ENCODE measurements at regions not wholly inside any gene's neighbourhood (a gene's known extent, or its start where the extent isn't known, plus 50 kb on each side); places are given as distances from the start of the nearest gene placed in this dataset.

- TF ChIP-seq, protein P1, sequence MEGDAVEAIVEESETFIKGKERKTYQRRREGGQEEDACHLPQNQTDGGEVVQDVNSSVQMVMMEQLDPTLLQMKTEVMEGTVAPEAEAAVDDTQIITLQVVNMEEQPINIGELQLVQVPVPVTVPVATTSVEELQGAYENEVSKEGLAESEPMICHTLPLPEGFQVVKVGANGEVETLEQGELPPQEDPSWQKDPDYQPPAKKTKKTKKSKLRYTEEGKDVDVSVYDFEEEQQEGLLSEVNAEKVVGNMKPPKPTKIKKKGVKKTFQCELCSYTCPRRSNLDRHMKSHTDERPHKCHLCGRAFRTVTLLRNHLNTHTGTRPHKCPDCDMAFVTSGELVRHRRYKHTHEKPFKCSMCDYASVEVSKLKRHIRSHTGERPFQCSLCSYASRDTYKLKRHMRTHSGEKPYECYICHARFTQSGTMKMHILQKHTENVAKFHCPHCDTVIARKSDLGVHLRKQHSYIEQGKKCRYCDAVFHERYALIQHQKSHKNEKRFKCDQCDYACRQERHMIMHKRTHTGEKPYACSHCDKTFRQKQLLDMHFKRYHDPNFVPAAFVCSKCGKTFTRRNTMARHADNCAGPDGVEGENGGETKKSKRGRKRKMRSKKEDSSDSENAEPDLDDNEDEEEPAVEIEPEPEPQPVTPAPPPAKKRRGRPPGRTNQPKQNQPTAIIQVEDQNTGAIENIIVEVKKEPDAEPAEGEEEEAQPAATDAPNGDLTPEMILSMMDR (IDR thresholded peaks at IDR 0.05) = no peak
- TF ChIP-seq EP300 (IDR thresholded peaks at IDR 0.05) (no peak), POLR2A (IDR thresholded peaks at IDR 0.05) (no peak), POLR2AphosphoS5 (IDR thresholded peaks at IDR 0.05) (no peak)
- H3K9me3 ChIP-seq = no peaks in the 10 kb centered on the region
- no peaks in the 10 kb centered on the region for H3K36me3 ChIP-seq
- H3K4me3 ChIP-seq = no peak overlapping the region
- peaks cover 0 to 7% (median 2%) of the 10 kb centered on the region in 4 donors for H3K4me1 ChIP-seq
- no peaks in the 10 kb centered on the region for H3K27me3 ChIP-seq
- H3K27ac ChIP-seq = no peak overlapping the region
- no peak for DNase-seq
- no peak for ATAC-seq (ENCODE audit: low FRiP score in 2 of 2)
- WGBS, 2 donors = 83 to 92% methylated on average over 8 of the region's 8 CpGs
These were observed 344.9 kb upstream of the TNRC6C start for GRCh38 chr17:77613627-77614026.

DNA sequence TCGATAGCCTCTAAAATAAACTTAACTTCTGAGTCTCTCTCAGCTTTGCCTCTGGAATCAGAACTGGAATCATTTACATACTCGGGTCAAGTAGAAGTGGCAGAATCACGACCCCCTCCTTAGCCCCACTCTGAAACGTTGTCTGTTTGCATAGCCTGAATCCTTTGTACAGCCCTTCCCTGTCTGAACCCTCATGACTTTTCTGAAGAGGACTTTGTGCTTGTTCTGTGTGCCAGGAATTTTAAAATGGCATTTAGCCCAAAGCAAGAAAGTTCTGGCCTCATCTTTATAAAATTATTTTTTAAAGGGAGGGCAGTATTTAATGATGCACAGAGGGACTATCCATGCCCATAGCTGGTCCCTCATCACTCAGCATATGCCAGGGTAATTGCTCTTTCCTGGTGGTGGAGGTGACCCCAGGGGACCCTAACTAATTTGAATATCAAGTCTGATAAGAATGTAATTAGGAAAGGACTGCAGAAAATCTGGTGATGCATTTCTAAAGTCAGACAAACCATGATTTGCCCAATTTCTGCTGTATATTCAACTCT is 342.7 kb upstream of the TNRC6C start:
- Histone ChIP-seq H3K4me3 (no peak overlapping the region), H3K9me3 (no peaks in the 10 kb centered on the region), H3K27ac (no peak overlapping the region), H3K36me3 (no peaks in the 10 kb centered on the region), H3K4me1 (peaks cover 0 to 7% (median 2%) of the 10 kb centered on the region in 4 donors), H3K27me3 (no peaks in the 10 kb centered on the region)
- no peak for ATAC-seq (ENCODE audit: low FRiP score in 2 of 2)
- DNase-seq = no peak
- WGBS, 2 donors = 45 to 47% methylated on average over 3 to 4 of the region's 4 CpGs
- TF ChIP-seq, protein P1 (IDR thresholded peaks at IDR 0.05) = no peak
- TF ChIP-seq POLR2AphosphoS5 (IDR thresholded peaks at IDR 0.05) (no peak), POLR2A (IDR thresholded peaks at IDR 0.05) (no peak), EP300 (IDR thresholded peaks at IDR 0.05) (no peak)

DNA sequence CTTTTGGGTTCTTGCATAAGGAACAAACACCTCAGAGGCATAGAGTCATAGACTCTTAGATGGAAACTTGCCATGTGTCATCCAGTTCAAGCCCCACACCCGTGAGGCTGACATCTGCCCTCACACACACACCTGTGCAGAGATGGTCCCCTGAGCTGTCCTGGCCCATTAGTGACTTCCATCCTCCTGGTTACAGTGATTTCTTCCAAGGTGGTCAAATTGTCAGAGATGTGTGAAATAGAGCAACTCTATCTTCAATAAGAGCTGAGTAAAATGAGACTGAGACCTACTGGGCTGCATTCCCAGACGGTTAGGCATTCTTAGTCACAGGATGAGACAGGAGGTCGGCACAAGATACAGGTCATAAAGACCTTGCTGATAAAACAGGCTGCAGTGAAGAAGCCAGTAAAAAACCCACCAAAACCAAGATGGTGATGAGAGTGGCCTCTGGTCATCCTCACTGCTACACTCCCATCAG is 342.2 kb upstream of the TNRC6C start:
- no peaks in the 10 kb centered on the region for H3K27me3 ChIP-seq
- no peak overlapping the region for H3K27ac ChIP-seq
- DNase-seq (no peak), ATAC-seq (ENCODE audit: low FRiP score in 2 of 2) (no peak)
- 41 to 58% methylated on average over 3 of the region's 3 CpGs for WGBS, 2 donors
- no peak overlapping the region for H3K4me3 ChIP-seq
- H3K9me3 ChIP-seq = no peaks in the 10 kb centered on the region
- peaks cover 0 to 7% (median 2%) of the 10 kb centered on the region in 4 donors for H3K4me1 ChIP-seq
- no peaks in the 10 kb centered on the region for H3K36me3 ChIP-seq
- TF ChIP-seq POLR2A (IDR thresholded peaks at IDR 0.05) (no peak), EP300 (IDR thresholded peaks at IDR 0.05) (no peak), POLR2AphosphoS5 (IDR thresholded peaks at IDR 0.05) (no peak)
- TF ChIP-seq, protein P1 (IDR thresholded peaks at IDR 0.05) = no peak

DNA sequence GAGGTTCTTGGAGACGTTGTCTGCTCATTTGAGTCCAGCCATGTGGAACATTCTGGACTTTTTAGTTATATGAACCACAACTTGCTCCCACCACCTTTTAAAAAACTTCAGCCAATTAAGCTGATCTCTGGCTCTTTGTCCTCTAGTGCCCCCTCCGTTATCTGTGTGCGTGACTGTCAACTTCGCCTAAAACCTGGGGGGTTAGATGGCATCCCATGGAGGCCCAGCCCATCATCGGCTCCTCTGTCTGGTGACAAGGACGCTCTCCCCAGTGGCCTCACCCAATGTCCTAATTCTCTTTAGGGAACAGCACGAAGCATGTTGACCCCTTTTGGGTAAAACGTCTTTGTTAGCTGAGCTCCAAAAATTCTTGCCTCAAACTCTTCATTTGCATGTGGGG is 341.0 kb upstream of the TNRC6C start:
- no peak for TF ChIP-seq POLR2AphosphoS5 (IDR thresholded peaks at IDR 0.05)
- no peak for TF ChIP-seq POLR2A (IDR thresholded peaks at IDR 0.05)
- TF ChIP-seq, protein P1 (IDR thresholded peaks at IDR 0.05) = no peak
- TF ChIP-seq EP300 (IDR thresholded peaks at IDR 0.05) = no peak
- 84 to 97% methylated on average over 8 of the region's 8 CpGs for WGBS, 2 donors
- DNase-seq = no peak

DNA sequence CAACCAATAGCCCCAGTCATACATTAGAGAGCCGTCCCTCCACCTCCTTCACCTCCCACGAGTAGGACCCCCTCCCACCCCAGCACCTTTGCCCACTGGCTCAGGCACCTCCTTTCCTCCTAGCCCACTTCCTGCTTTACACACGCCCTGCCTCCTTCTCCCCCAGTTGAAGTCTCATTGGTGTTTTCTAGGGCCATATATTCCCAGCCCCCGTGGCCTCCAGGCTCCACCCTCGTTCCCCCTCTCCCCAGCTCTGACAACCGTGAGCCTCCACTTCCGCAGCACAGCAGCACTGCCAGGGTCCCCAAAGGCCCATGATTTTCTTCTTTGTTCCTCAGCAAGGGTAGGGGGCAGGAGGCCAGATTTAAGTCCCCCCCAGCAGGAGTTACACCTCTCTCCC is 340.3 kb upstream of the TNRC6C start:
- 67 to 71% methylated on average over 7 of the region's 7 CpGs for WGBS, 2 donors
- H3K4me1 ChIP-seq = peaks cover 0 to 7% (median 2%) of the 10 kb centered on the region in 4 donors
- no peaks in the 10 kb centered on the region for H3K27me3 ChIP-seq
- ATAC-seq (ENCODE audit: low FRiP score in 2 of 2) (no peak), DNase-seq (no peak)
- no peaks in the 10 kb centered on the region for H3K9me3 ChIP-seq
- TF ChIP-seq, protein P1 (IDR thresholded peaks at IDR 0.05) = no peak
- TF ChIP-seq POLR2AphosphoS5 (IDR thresholded peaks at IDR 0.05) = no peak
- TF ChIP-seq EP300 (IDR thresholded peaks at IDR 0.05) = no peak
- no peak for TF ChIP-seq POLR2A (IDR thresholded peaks at IDR 0.05)
- H3K27ac ChIP-seq = no peak overlapping the region
- no peak overlapping the region for H3K4me3 ChIP-seq
- no peaks in the 10 kb centered on the region for H3K36me3 ChIP-seq

More for the DNA sequence above, 341.0 kb upstream of the TNRC6C start:
- Histone ChIP-seq H3K27ac (no peak overlapping the region), H3K9me3 (no peaks in the 10 kb centered on the region), H3K4me1 (peaks cover 0 to 7% (median 2%) of the 10 kb centered on the region in 4 donors), H3K4me3 (no peak overlapping the region), H3K36me3 (no peaks in the 10 kb centered on the region), H3K27me3 (no peaks in the 10 kb centered on the region)
- ATAC-seq (ENCODE audit: low FRiP score in 2 of 2) = no peak

All from upper lobe of left lung (tissue), 6 donors.